ENCODE measurements at regions not wholly inside any gene's neighbourhood (a gene's known extent, or its start where the extent isn't known, plus 50 kb on each side); places are given as distances from the start of the nearest gene placed in this dataset.

DNA sequence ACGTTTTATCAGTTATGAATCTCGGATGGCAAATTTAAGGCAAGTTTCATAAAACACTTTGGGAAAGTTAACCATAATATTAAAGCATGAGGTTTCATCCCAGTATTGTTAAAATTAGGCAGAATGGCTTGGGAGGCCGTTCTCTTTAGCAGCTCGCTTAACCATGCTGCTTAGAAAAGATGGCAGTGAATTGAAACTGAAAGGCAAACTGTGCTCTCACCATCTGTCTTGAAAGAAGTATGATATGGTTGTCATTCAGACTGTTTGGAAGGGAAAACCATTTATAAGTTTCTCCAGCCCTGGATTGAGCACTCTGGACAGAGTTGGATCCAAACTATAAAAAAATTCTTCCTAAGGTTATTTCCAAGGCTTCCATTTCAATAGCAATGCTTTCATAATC is 332.3 kb upstream of the SUCLG2 start:
- no peaks in the 10 kb centered on the region for H3K36me3 Mint-ChIP-seq

DNA sequence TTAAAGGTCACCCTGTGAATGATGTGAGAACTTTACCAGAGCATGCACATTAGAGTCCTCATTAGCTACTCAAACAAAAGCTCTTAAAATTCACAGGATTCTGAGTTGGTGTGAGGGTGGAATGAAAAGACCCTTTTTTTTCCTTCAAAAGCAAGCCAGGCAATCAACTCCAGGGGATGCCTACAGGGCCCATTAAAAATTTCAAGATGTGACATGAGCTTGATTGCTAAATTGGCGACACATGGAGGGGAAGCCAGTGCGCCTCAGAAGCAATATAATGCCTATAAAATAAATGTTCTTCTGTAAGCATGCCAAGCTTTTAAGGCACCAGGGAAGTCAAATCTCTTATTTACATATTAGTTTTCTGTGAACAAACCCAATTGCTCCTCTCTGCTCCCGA is 328.8 kb upstream of the SUCLG2 start:
- Mint-ChIP-seq H3K27ac (no peak overlapping the region), H3K27me3 (ENCODE audit: low read depth) (peaks cover 3% of the 10 kb centered on the region), H3K36me3 (no peaks in the 10 kb centered on the region), H3K9me3 (no peaks in the 10 kb centered on the region), H3K4me1 (no peaks in the 10 kb centered on the region), H3K4me3 (no peak overlapping the region)
- DNase-seq (ENCODE audit: low spot score in 2 of 2, unreplicated experiment in 2 of 2) = no peak
- TF ChIP-seq, protein P1, sequence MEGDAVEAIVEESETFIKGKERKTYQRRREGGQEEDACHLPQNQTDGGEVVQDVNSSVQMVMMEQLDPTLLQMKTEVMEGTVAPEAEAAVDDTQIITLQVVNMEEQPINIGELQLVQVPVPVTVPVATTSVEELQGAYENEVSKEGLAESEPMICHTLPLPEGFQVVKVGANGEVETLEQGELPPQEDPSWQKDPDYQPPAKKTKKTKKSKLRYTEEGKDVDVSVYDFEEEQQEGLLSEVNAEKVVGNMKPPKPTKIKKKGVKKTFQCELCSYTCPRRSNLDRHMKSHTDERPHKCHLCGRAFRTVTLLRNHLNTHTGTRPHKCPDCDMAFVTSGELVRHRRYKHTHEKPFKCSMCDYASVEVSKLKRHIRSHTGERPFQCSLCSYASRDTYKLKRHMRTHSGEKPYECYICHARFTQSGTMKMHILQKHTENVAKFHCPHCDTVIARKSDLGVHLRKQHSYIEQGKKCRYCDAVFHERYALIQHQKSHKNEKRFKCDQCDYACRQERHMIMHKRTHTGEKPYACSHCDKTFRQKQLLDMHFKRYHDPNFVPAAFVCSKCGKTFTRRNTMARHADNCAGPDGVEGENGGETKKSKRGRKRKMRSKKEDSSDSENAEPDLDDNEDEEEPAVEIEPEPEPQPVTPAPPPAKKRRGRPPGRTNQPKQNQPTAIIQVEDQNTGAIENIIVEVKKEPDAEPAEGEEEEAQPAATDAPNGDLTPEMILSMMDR (IDR thresholded peaks at IDR 0.05; ENCODE audit: unreplicated experiment) = no peak

More for the DNA sequence above, 332.3 kb upstream of the SUCLG2 start:
- H3K27ac Mint-ChIP-seq = no peak overlapping the region
- H3K27me3 Mint-ChIP-seq (ENCODE audit: low read depth) = peaks cover 3% of the 10 kb centered on the region
- H3K9me3 Mint-ChIP-seq = no peaks in the 10 kb centered on the region
- DNase-seq (ENCODE audit: low spot score in 2 of 2, unreplicated experiment in 2 of 2) = no peak
- no peak overlapping the region for H3K4me3 Mint-ChIP-seq
- H3K4me1 Mint-ChIP-seq = no peaks in the 10 kb centered on the region
- TF ChIP-seq, protein P1 (IDR thresholded peaks at IDR 0.05; ENCODE audit: unreplicated experiment) = no peak

DNA sequence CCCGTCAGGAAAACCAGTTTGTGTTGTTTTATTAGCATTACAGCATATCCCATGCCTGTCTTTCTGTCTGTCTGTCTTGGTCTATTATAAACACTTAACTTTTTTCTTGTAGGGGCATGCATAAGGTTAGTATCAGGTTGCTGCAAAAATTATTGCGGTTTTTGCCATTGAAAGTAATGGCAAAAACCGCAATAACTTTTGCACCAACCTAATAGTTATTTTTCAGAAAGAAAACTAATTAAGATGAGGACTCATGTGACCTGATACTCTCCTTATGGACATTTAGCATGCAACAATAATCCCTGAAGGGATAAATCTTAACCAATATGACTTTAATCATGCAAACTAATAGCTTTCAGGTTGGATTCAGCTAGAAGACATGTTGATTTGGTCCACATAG is 326.7 kb upstream of the SUCLG2 start:
- Mint-ChIP-seq H3K9me3 (peaks cover 3% of the 10 kb centered on the region), H3K27ac (no peak overlapping the region), H3K36me3 (no peaks in the 10 kb centered on the region)

DNA sequence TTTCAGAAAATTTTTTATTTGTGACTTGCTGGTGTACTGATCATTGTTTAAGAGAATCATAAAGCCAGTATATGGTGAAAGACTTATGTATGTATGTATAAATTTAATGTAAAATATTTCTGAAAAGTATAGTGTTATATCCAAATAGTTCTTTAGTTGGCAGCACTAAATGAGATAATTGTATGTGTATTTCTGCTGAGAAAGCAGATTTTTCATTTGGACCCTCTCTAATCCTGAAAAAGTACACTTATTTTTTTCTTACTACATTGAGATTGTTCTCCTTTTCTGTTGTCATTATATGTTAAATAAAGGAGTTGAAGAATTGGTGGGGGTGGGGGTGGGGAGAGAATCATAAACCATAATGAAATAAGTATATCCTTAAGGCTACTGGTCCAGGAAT is 324.9 kb upstream of the SUCLG2 start:
- H3K4me1 Mint-ChIP-seq = no peaks in the 10 kb centered on the region
- peaks cover 8% of the 10 kb centered on the region for H3K27me3 Mint-ChIP-seq (ENCODE audit: low read depth)
- H3K27ac Mint-ChIP-seq = no peak overlapping the region
- peaks cover 10% of the 10 kb centered on the region for H3K9me3 Mint-ChIP-seq
- DNase-seq (ENCODE audit: low spot score in 2 of 2, unreplicated experiment in 2 of 2) = no peak
- TF ChIP-seq, protein P1 (IDR thresholded peaks at IDR 0.05; ENCODE audit: unreplicated experiment) = no peak
- H3K4me3 Mint-ChIP-seq = no peak overlapping the region
- H3K36me3 Mint-ChIP-seq = no peaks in the 10 kb centered on the region

More for the DNA sequence above, 326.7 kb upstream of the SUCLG2 start:
- TF ChIP-seq, protein P1 (IDR thresholded peaks at IDR 0.05; ENCODE audit: unreplicated experiment) = no peak
- Mint-ChIP-seq H3K27me3 (ENCODE audit: low read depth) (peaks cover 5% of the 10 kb centered on the region), H3K4me3 (no peak overlapping the region), H3K4me1 (no peaks in the 10 kb centered on the region)
- DNase-seq (ENCODE audit: low spot score in 2 of 2, unreplicated experiment in 2 of 2) = no peak

DNA sequence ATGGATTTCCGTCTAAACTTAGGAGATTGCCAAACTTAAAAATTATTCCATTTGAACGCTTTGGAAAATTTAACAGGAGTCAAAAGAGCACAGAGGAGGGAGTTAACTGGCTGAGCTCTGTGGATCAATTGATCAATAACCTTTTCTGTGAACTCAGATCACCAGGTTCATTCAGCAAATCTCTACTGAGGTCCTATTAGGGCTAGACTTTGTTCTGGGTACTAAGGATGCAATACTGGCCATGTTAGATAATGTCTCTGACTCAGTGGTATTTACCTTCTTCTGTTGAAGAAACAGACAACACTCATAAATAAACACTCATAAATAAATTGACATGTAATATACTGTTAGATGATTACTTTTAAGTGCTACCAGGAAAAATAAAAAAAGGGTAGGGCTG is 323.4 kb upstream of the SUCLG2 start:
- Mint-ChIP-seq H3K36me3 (no peaks in the 10 kb centered on the region), H3K9me3 (peaks cover 13% of the 10 kb centered on the region), H3K27ac (no peak overlapping the region), H3K4me3 (no peak overlapping the region), H3K4me1 (no peaks in the 10 kb centered on the region), H3K27me3 (ENCODE audit: low read depth) (peaks cover 8% of the 10 kb centered on the region)
- DNase-seq (ENCODE audit: low spot score in 2 of 2, unreplicated experiment in 2 of 2) = no peak
- TF ChIP-seq, protein P1 (IDR thresholded peaks at IDR 0.05; ENCODE audit: unreplicated experiment) = no peak

DNA sequence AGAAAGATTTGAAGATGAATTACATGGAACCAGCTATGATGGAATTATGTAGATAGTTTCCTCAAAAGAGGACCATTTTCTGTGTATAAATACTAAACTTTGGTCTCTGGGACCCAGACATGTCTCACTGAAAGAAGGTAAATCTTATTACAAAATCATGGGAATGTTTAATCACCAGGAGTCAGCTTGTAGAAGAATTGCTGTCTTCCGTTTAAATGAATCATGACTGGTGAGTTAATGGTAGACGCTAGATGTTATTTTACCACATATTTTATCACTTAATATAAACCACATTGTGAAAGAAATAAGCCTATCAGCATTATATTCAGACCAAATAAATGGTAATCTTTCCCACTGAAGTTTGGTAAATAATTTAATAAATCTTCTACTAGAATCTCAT is 322.3 kb upstream of the SUCLG2 start:
- no peak for DNase-seq (ENCODE audit: low spot score in 2 of 2, unreplicated experiment in 2 of 2)
- TF ChIP-seq, protein P1 (IDR thresholded peaks at IDR 0.05; ENCODE audit: unreplicated experiment) = no peak
- H3K4me1 Mint-ChIP-seq = no peaks in the 10 kb centered on the region
- H3K36me3 Mint-ChIP-seq = no peaks in the 10 kb centered on the region
- H3K27me3 Mint-ChIP-seq (ENCODE audit: low read depth) = peaks cover 8% of the 10 kb centered on the region
- no peak overlapping the region for H3K4me3 Mint-ChIP-seq
- peaks cover 18% of the 10 kb centered on the region for H3K9me3 Mint-ChIP-seq
- H3K27ac Mint-ChIP-seq = no peak overlapping the region

Measured in mesothelial cell of epicardium (in vitro differentiated cells).